Panc1 (cell line): ENCODE measurements at regions not wholly inside any gene's neighbourhood (a gene's known extent, or its start where the extent isn't known, plus 50 kb on each side); places are given as distances from the start of the nearest gene placed in this dataset.

Source experiments
- ATAC-seq: fragments of 200-7000 bp; cut with Tn5 transposase; 2 replicates; pipeline ENCODE4 v1.9.1; 2020; ENCODE audit warnings: mild to moderate bottlenecking, moderate library complexity
- BruUV-seq: library from RNA; stranded (reverse); fragments of 400-500 nt; replicated peaks from 2 replicates; lab custom pipeline; 2021; lab: Mats Ljungman, UMichigan
- CTCF ChIA-PET: fragments of 300-600 bp; sonication (Branson Sonifier 250); formaldehyde crosslinking; loops from one replicate; lab custom pipeline; 2022; ENCODE audit warnings: antibody characterized with exemption; lab: Charles Lee
- POLR2A ChIA-PET: fragments of 300-600 bp; sonication (Branson Sonifier 250); formaldehyde crosslinking; loops from one replicate; lab custom pipeline; 2022; ENCODE audit warnings: antibody characterized with exemption; lab: Charles Lee
- DNase-seq: peaks from one replicate; pipeline ENCODE4 v3.0.0-alpha.2; 2010; ENCODE audit warnings: low read depth, low spot score
- H3K27ac ChIP-seq: 2 replicates; pipeline ENCODE4 v1.5.1; 2011; ENCODE audit warnings: mild to moderate bottlenecking, low read length, inconsistent platforms
- H3K27me3 ChIP-seq: fragments of 200-500 bp; sonication (Bioruptor generic); 2 replicates; pipeline ENCODE4 v1.6.0; 2014; ENCODE audit warnings: low read length, inconsistent platforms; ENCODE audit not compliant: control insufficient read depth, insufficient read depth
- H3K36me3 ChIP-seq: fragments of 200-500 bp; sonication (Bioruptor generic); 2 replicates; pipeline ENCODE4 v1.5.1; 2014; ENCODE audit warnings: inconsistent platforms, mild to moderate bottlenecking, low read length, moderate library complexity; ENCODE audit not compliant: control insufficient read depth, insufficient read depth
- H3K4me1 ChIP-seq: 2 replicates; pipeline ENCODE4 v1.5.1; 2011; ENCODE audit warnings: inconsistent platforms, mild to moderate bottlenecking, low read length, moderate library complexity; ENCODE audit not compliant: control insufficient read depth, insufficient read depth
- H3K4me3 ChIP-seq, 2 experiments: 2 replicates each; pipeline ENCODE4 v1.5.1; 2011 to 2012; ENCODE audit warnings: low read depth in 2 of 2, low read length in 2 of 2, mild to moderate bottlenecking in 2 of 2, inconsistent platforms in 1 of 2, moderate library complexity in 1 of 2
- H3K9me3 ChIP-seq: fragments of 200-500 bp; sonication (Bioruptor generic); 2 replicates; pipeline ENCODE4 v1.5.1; 2014; ENCODE audit warnings: low read depth, mild to moderate bottlenecking, inconsistent platforms, low read length, moderate library complexity; ENCODE audit not compliant: control insufficient read depth, insufficient read depth
- CTCF ChIP-seq: fragments of 450-650 bp; IDR thresholded peaks from 2 replicates; pipeline ENCODE4 v1.5.1; 2017; ENCODE audit warnings: mild to moderate bottlenecking
- POLR2AphosphoS5 ChIP-seq: IDR thresholded peaks from 2 replicates; pipeline ENCODE4 v1.6.1; 2012; ENCODE audit warnings: mild to moderate bottlenecking, low read depth, low read length, moderate library complexity
- REST ChIP-seq, 2 experiments: IDR thresholded peaks; 2 replicates each; pipeline ENCODE4 v1.6.1; 2011 to 2012; ENCODE audit warnings: low read depth in 2 of 2, control low read depth in 1 of 2, low read length in 1 of 2, mild to moderate bottlenecking in 1 of 2, moderate library complexity in 1 of 2; ENCODE audit not compliant: insufficient read depth in 1 of 2
- SIN3A ChIP-seq: IDR thresholded peaks from 2 replicates; pipeline ENCODE4 v1.6.1; 2012; ENCODE audit warnings: low read depth, mild to moderate bottlenecking, low read length, moderate library complexity, borderline replicate concordance; ENCODE audit not compliant: insufficient read depth
- TCF7L2 ChIP-seq: IDR thresholded peaks from 2 replicates; pipeline ENCODE4 v1.6.1; 2011; ENCODE audit warnings: mild to moderate bottlenecking, low read depth, low read length, inconsistent platforms
- in situ Hi-C: cut with HindIII; loops from 2 replicates; pipeline ENCODE4 v1.10.0; 2016; ENCODE audit warnings: low sequenced_read_pairs, low pct_unique_long_range_greater_than_20kb
- intact Hi-C: fragments of 100-400 bp; cut with micrococcal nuclease; formaldehyde crosslinking; loops from one replicate; pipeline ENCODE4 v1.10.0; 2022; ENCODE audit not compliant: unreplicated experiment

DNA sequence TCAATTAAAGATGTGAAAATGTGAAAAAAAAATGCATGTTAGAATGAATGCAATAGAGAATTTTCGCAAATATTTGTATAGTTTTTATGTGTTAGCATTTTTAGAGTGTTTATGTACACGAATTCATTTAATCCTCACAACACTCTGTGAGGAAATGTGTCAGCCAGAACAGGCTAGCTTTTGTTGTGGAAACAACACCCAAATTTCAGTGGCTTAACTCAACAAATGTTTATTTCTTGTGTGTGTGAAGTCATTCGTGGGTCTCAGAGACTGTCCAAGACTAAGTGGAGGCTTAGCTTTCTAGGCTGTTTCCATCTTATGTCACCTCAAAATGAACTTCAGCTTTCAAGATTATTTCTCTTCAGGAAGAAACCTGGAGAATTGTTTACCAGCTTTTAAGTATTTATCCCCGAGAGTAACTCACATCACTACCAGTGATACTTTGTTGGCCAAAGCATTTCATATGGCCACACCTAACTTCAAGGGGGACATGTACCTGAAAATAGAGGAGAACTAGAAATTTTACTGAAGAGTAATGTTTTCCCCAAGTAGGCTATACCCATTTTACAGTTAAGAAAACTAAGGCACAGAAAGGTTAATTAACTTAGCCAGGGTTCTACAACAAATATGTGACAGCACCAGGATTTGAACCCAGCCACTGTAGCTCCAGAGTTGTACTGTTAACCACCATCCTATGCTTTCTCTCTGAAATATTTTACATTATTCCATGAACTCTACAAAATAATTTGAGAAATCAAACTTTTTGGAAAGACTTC, 306.1 kb downstream of the QKI start:
- DNase-seq (no peak), ATAC-seq (no peak)
- Histone ChIP-seq H3K36me3 (no peaks in the 10 kb centered on the region), H3K4me3 (no peak overlapping the region), H3K27me3 (peaks cover 2% of the 10 kb centered on the region; the same call in 1 of the 2 replicates), H3K9me3 (no peaks in the 10 kb centered on the region), H3K4me1 (no peaks in the 10 kb centered on the region), H3K27ac (no peak overlapping the region)
- BruUV-seq, result no TSS peak
- CTCF ChIA-PET, result no interaction called here
- POLR2A ChIA-PET, result no interaction called here
- intact Hi-C loops, result no loop called here
- TF ChIP-seq POLR2AphosphoS5, result no peak
- no peak for TF ChIP-seq TCF7L2
- TF ChIP-seq SIN3A, result no peak
- no peak for TF ChIP-seq CTCF
- no peak for TF ChIP-seq REST (IDR thresholded peaks at IDR 0.05; ENCODE audit: insufficient read depth in 1 of 2, low read depth in 2 of 2, low read length in 1 of 2)
- in situ Hi-C loops, result no loop called here

GRCh38 chr6:163720005-163720404, 305.5 kb downstream of the QKI start:
- TF ChIP-seq POLR2AphosphoS5 (no peak), SIN3A (no peak)
- ATAC-seq, result no peak
- no peak for DNase-seq
- POLR2A ChIA-PET, result no interaction called here
- Histone ChIP-seq H3K4me3 (no peak overlapping the region), H3K4me1 (no peaks in the 10 kb centered on the region), H3K36me3 (no peaks in the 10 kb centered on the region), H3K27me3 (peaks cover 2% of the 10 kb centered on the region; the same call in 1 of the 2 replicates), H3K27ac (no peak overlapping the region), H3K9me3 (no peaks in the 10 kb centered on the region)
- CTCF ChIA-PET, result no interaction called here
- intact Hi-C loops (no loop called here), in situ Hi-C loops (no loop called here)
- BruUV-seq, result no TSS peak
